OCI-LY1 (cell line): ENCODE measurements at regions not wholly inside any gene's neighbourhood (a gene's known extent, or its start where the extent isn't known, plus 50 kb on each side); places are given as distances from the start of the nearest gene placed in this dataset.

Experiments used
- CTCF ChIP-seq: fragments of 200-600 bp; sonication (generic), shearing (Covaris generic); IDR thresholded peaks from 2 replicates; pipeline ENCODE4 v1.5.1; 2017; ENCODE audit warnings: mild to moderate bottlenecking, antibody characterized with exemption, low read length, moderate library complexity, mixed read lengths
- EZH2 ChIP-seq: fragments of 200-600 bp; sonication (generic), shearing (Covaris generic); IDR thresholded peaks from 2 replicates; pipeline ENCODE4 v1.8.0; 2017; ENCODE audit warnings: borderline replicate concordance, mixed run types, mild to moderate bottlenecking, antibody characterized with exemption, low read length, moderate library complexity, mixed read lengths

GRCh38 chr20:6852478-6852877 is 85.0 kb downstream of the BMP2 start:
- TF ChIP-seq CTCF (no peak), EZH2 (no peak)
